ENCODE measurements at regions not wholly inside any gene's neighbourhood (a gene's known extent, or its start where the extent isn't known, plus 50 kb on each side); places are given as distances from the start of the nearest gene placed in this dataset.

DNA sequence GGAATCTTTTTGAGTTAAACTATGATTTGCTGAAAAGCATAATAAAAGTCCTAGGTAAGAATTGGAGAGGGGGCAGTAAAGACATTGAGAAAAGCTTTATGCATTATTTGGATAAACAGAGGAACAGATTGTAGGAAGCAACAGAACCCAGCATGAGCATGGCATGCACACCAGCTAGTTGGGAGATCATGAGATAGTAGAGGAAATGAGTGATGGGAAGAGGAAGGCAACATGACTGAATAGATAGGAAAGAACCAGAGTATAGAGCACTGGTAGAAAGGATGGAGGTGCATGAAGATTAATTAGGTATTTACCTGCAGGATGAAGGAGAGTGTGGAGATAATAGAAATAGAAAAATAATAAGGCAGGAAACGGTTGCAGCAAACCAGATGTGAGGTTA lies 248.5 kb upstream of the LMO3 start:
- no peak for TF ChIP-seq ZC3H10 (CRISPR knock-in tag; IDR thresholded peaks at IDR 0.05)
- no peak for TF ChIP-seq ZFP30 (CRISPR knock-in tag; IDR thresholded peaks at IDR 0.05)
- no peak for TF ChIP-seq TOX (CRISPR knock-in tag; IDR thresholded peaks at IDR 0.05; ENCODE audit: borderline replicate concordance)

Measured in SK-N-SH treated with all-trans-retinoic acid at 6 μM for 48 hours (cell line).